EH (cell line): ENCODE measurements at regions not wholly inside any gene's neighbourhood (a gene's known extent, or its start where the extent isn't known, plus 50 kb on each side); places are given as distances from the start of the nearest gene placed in this dataset.

Source experiments
- DNase-seq: peaks from one replicate; pipeline ENCODE4 v3.0.0-alpha.2; 2015; ENCODE audit warnings: low read depth

DNA sequence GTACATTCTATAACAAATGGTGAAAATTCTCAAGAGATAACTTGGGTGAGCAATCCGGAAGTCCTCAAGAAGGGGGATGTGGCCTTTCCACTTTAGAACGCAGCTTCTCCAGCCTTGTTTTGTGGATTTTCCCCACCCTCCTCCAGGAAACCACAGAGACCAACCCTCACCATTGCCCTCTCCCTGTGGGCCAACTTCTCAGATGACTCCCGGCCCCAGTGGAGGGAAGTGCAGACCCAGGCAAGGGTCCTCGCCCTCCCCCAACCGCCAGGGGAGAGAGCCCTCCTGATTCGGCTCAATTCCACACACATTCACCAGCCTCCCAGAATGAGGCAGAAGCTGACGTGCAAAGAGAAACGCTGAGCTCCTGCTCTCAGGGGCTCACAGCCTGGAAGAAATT is 277.2 kb downstream of the EIPR1 start:
- no peak for DNase-seq

GRCh38 chr2:3099860-3100234 is 277.8 kb downstream of the EIPR1 start:
- DNase-seq = no peak

DNA sequence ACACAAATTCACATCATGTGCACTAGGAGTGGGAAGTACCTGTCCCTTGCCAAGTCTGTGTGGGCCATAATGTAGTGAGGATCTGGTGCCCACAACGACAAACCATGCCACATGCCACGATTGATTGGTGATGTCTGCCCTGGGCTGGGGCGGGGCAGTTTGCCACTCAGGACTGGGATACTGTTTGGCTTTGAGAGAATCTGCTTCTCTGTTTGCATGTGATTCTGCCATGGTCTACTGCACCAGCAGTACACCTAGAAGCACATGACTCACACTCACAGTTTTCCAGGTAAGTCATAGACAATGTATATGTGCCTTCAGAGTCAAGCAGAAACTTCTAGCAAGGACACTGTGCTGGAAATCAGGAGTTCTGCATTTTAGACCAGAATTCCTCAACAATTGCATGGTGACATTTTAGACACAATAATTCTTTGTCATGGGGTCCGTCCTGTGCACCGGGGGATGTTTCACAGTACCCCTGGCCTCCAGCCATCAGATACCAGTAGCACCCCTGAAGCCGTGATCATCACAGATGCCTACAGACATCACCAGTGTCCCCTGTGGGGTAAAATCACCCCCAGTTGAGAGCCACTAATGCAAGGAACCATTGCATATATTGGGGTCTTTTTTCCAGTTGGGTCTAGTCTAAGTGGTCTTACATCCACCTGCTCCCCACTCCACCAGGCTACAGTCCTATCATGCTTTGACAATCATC is 278.3 kb downstream of the EIPR1 start:
- DNase-seq = no peak

DNA sequence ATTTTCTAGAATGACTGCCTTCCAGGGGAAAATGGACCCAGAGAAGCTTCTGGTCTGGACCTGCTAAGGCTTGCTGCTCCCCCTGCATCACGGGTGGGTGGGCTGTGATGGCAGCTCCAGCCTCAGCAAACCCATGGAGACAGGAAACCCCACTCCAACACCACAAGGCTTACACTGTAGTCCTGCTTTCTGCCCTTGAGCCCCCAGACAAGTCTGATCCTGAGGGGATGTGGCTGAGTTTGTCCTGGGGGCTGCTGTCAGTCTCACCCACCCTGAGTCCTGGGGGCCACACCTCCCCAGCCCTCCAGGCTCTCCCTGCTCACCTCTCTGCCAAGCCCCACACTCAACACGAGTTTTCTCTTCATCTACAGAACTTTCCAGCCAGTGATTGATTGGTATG is 279.4 kb downstream of the EIPR1 start:
- DNase-seq = no peak

DNA sequence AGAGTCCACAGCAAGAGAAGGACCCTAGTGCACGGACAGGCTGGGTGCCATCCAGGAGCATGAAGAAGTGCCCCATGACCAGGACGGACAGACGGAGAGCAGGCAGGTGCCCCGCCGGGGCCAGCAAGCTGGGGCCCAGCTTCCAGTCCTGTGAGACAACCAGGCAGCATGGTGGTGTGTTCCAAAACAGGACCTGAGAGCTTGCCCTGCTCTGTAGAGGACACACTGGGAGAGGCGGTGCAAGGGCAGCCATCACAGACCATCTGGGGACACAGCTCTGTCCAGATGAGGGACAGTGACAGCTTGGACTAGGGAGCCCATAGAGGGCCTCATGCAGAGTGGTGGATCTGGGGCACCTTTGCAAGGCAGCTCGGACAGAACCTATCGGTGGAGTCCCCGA is 279.8 kb downstream of the EIPR1 start:
- DNase-seq = no peak

DNA sequence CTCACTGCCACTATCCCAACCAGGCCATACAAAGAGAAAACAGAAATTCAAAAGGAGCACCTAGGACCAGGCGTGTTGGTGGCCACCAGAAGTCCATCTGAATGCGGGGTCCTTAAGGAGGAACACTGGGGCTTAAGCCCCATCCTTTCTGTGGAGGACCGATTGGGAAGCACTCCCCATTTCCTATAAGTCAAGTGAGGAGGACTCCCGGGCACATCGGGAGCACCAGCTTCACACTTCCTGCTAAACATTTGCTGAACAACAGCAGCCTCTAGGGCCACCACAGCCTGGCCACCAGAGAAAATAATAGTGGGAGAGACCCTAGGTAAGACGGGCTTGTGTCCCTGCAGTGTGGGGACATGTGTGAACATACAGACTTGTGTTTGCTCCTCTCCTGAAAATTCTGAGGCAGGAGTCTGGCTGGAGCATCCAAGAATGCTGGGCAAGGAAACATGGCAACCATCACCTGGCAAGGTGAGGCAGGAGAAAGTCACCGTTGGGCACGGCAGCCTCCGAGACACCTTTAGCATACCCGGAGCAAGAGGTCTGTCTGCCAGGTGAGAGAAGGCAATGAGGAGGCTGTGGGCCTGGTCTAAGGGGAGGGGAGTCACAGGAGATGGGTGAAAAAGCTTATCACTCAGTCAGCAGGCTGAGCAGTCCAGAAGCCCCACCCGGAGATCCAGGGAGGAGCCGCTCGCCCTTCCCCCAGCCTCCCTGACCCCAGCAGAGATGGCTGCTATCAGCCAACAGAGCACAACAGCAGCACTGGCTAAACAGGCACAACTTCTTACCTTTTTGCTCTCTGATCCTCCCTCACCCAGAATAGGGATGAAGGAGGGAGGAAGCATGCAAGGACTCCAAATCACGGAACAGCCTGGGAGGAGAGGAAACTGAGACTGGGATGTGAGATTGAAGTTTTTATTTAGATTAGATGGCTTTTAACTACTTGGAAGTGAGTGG is 282.3 kb downstream of the EIPR1 start:
- no peak for DNase-seq

DNA sequence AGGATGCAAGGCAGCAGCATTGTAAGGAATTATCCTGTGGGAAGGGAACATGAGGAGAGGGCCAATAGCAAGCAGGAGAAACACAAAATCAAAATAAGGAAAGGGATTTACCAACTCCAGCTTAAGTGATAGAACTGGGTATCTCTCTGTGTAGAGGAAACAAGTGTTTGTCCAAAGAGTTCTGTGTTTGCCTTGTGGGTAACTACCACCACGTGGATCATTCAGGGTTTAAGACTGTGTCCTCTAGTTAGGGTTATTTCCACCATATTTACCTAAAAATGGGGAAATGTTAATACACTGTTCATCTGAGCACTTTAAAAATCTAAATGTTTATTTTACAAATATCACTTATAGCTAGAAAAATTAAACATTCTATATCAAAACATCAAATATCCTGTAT is 283.3 kb downstream of the EIPR1 start:
- no peak for DNase-seq

DNA sequence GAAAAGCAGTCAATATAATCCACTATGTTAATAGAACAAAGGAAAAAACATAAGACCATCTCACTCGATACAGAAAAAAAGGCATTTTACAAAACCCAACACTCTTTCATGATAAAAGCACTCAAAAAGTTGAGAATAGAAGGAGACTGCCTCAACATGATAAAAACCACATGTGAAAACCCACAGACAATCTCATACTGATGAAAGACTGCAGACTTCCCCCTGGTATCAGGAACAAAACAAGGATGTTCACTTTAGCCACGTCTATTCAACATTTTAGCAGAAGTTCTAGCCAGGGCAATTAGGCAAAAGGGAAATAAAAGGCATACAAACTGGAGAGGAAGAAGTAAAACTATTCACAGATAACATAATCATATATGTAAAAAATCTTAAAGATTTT is 285.9 kb downstream of the EIPR1 start:
- DNase-seq = no peak

GRCh38 chr2:3082705-3083104 is 294.9 kb downstream of the EIPR1 start:
- DNase-seq = no peak

GRCh38 chr2:3079959-3080948 is 297.4 kb downstream of the EIPR1 start:
- DNase-seq = no peak

DNA sequence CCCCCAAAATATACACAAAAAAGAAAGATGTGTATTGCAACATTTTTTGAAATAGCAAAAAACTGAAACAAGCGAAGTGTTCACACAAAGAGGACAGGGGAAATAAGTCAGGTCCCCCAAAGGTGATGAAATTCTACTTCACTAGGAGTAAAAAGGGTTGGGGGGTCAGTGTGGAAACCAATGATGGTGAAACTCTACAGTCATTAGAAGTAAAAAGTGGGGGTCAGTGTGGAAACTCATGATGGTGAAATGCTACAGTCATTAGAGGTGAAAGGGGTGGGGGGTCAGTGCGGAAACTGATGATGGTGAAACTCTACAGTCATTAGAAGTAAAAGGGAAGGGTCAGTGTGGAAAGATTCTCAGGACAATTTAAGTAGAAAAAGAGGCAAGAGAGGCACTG is 298.2 kb downstream of the EIPR1 start:
- no peak for DNase-seq

DNA sequence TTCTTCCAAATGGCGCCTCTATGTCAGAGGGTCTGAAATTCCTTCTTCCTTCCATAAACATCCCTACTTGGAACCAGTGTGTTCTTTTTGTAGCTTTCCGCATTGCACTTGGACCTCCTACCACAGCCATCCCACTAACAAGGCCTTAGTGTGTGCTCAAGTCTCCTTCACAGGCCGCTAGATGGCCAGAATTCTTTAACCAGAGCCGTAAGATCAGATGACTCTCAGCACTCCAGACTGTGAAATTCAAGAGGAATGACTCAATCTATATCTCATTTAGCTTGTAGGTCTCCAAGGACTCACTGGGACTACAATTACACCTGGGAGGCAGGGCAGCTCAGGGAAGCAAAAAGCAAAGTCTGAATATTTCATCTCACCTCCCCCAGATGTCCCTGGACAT is 298.9 kb downstream of the EIPR1 start:
- DNase-seq = peak; percentile 5

GRCh38 chr2:3076848-3077642 is 300.6 kb downstream of the EIPR1 start:
- DNase-seq = no peak

- DNase-seq = no peak
These were observed 301.7 kb downstream of the EIPR1 start for GRCh38 chr2:3075991-3076340.

DNA sequence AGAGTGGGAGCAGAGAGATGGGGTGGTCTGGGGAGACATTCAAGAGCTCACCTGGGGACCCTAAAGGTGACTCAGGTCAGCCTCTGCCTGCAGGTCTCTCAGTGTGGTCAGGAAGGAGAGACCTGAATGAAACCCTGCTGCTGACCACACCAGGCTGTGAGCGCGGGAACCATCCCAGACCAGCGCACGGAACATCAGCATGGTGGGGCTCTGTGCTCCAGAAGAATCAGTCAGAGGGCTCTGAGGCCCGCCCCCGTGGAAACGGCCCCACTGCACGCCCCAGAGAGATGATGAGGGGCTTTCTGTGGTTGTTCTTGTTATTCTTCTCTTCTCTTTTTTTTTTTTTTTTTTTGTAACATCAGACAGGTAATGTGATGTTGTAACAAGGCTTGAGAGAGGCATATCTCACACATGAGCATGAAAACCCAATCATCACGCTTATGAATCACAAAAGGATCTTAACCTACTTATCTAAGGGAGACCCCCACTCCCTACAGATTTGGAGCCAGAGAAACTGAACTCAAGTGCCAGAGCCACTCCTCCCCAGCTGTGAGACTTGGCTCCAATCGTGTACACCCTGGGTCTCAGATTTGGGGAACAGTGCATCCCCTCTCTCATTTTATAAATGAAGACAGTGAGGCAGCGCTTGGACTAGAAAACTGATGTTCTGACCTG is 302.2 kb downstream of the EIPR1 start:
- DNase-seq = no peak

DNA sequence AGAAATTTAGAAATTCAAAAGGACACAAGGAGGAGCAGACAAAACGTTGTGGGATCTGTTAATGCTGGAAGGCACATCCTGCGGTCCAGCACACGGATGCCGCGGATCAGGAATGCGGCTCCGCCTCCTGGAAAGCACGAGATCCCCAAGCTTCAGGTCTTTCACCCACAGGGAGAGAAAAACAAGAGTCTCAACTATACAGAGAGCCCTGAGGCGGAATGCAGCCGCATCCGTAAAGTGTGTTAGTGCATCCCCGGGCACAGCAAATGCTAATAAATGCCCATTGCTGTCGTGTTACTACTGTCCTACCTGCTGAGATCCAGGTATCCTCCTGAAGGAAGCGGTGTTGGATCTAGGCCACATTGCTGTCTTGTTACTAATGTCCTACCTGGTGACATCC is 303.9 kb downstream of the EIPR1 start:
- DNase-seq = no peak

DNA sequence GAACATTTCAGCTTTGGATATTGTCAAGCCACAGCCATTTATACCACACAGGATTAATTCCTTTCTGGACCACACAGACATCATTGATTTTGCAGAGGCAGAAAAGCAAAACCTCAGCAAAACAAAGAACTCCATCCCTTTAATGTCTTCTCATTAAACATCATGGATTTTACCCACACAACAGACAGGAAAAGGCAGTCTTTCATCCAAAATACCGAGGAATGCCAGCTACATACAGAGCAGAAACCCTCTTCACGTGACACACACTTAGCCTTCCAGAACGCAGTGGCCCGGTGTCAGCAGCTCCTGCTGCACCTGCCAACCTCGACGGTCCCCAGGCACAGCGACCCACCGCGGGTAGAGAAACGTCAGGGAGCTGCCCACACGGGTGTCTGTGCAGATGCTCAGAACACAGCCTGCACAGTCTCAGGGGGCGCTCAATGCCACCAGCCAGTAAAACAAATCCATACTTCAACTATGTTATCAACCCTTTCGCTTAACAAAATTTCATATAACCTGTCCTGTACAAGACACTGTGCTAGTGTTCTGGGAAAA is 304.5 kb downstream of the EIPR1 start:
- no peak for DNase-seq

DNA sequence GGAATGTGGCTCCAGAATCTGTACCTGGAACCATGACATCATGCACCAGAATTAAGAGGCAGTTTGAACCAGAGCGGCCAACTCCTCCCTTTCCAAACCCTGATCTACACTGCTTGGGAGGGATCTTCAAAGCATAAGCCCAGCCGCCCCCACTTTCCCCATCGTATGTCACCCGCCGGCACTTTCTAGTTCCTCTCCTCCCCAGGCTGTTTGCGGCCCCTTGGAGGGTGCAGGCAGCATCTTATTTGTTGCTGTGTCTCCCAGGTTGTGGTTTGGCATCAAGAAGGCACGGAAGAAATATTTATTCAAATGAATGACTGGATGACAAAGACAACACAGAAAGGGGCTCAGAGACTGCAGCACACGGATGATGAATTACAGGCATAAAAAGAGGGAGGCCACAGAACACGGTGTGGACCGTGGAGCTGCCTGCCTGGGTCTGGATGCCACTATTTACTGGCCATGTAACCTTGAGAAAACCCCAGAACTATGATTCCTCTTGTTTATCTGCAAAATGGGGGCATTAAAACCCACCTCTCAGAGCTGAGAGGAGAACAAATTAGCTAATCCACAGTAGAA is 305.8 kb downstream of the EIPR1 start:
- DNase-seq = no peak

- DNase-seq = no peak
These were observed 310.8 kb downstream of the EIPR1 start for GRCh38 chr2:3066831-3067230.

- DNase-seq = no peak
These were observed 311.7 kb downstream of the EIPR1 start for GRCh38 chr2:3065928-3066327.
